ENCODE measurements at regions not wholly inside any gene's neighbourhood (a gene's known extent, or its start where the extent isn't known, plus 50 kb on each side); places are given as distances from the start of the nearest gene placed in this dataset.

GRCh38 chr7:28349637-28350036, 62.7 kb upstream of the CREB5 start:
- intact Hi-C loops (cut with DNase I; ENCODE audit: low total_unique reads) (no loop called here), in situ Hi-C loops (cut with MboI; ENCODE audit: low sequenced_read_pairs in 4 of 4) (no loop called here)
- H3K4me3 ChIP-seq: no peak overlapping the region
- DNase-seq: no peak
- ATAC-seq: no peak
- no peak for TF ChIP-seq CTCF (IDR thresholded peaks at IDR 0.05 in 4 of 5, conservative IDR thresholded peaks at IDR 0.05 in 1 of 5)
- TF ChIP-seq POLR2A (IDR thresholded peaks at IDR 0.05): no peak
- no peaks in the 10 kb centered on the region for H3K36me3 ChIP-seq
- no peaks in the 10 kb centered on the region for H3K9me3 ChIP-seq
- peaks cover 0 to 5% of the 10 kb centered on the region in 2 donors for H3K4me1 ChIP-seq
- H3K27me3 ChIP-seq: no peaks in the 10 kb centered on the region
- H3K27ac ChIP-seq: no peak overlapping the region

- intact Hi-C loops (cut with DNase I; ENCODE audit: low total_unique reads): no loop called here
- TF ChIP-seq CTCF (IDR thresholded peaks at IDR 0.05 in 4 of 5, conservative IDR thresholded peaks at IDR 0.05 in 1 of 5) (no peak), POLR2A (IDR thresholded peaks at IDR 0.05) (no peak)
- Histone ChIP-seq H3K36me3 (no peaks in the 10 kb centered on the region), H3K4me3 (no peak overlapping the region), H3K9me3 (no peaks in the 10 kb centered on the region), H3K27me3 (no peaks in the 10 kb centered on the region), H3K4me1 (peaks cover 0 to 5% of the 10 kb centered on the region in 2 donors), H3K27ac (no peak overlapping the region)
- in situ Hi-C loops (cut with MboI; ENCODE audit: low sequenced_read_pairs in 4 of 4): no loop called here
- ATAC-seq (no peak), DNase-seq (no peak)
Measured at GRCh38 chr7:28350662-28351061, 61.7 kb upstream of the CREB5 start.

- in situ Hi-C loops (cut with MboI; ENCODE audit: low sequenced_read_pairs in 4 of 4): no loop called here
- intact Hi-C loops (cut with DNase I; ENCODE audit: low total_unique reads): no loop called here
- Histone ChIP-seq H3K36me3 (no peaks in the 10 kb centered on the region), H3K4me3 (no peak overlapping the region), H3K27ac (no peak overlapping the region), H3K9me3 (no peaks in the 10 kb centered on the region), H3K4me1 (peaks cover 0 to 5% of the 10 kb centered on the region in 2 donors), H3K27me3 (no peaks in the 10 kb centered on the region)
- ATAC-seq (no peak), DNase-seq (no peak)
- TF ChIP-seq POLR2A (IDR thresholded peaks at IDR 0.05): no peak
- no peak for TF ChIP-seq CTCF (IDR thresholded peaks at IDR 0.05 in 4 of 5, conservative IDR thresholded peaks at IDR 0.05 in 1 of 5)
Measured at GRCh38 chr7:28351450-28351849, 60.9 kb upstream of the CREB5 start.

- H3K27ac ChIP-seq: no peak overlapping the region
- ATAC-seq (no peak), DNase-seq (no peak)
- no peak overlapping the region for H3K4me3 ChIP-seq
- in situ Hi-C loops (cut with MboI; ENCODE audit: low sequenced_read_pairs in 4 of 4): no loop called here
- H3K36me3 ChIP-seq: no peaks in the 10 kb centered on the region
- intact Hi-C loops (cut with DNase I; ENCODE audit: low total_unique reads): no loop called here
- H3K27me3 ChIP-seq: no peaks in the 10 kb centered on the region
- no peaks in the 10 kb centered on the region for H3K9me3 ChIP-seq
- no peaks in the 10 kb centered on the region for H3K4me1 ChIP-seq
- no peak for TF ChIP-seq POLR2A (IDR thresholded peaks at IDR 0.05)
- no peak for TF ChIP-seq CTCF (IDR thresholded peaks at IDR 0.05 in 4 of 5, conservative IDR thresholded peaks at IDR 0.05 in 1 of 5)
Measured at GRCh38 chr7:28354601-28355402, 57.5 kb upstream of the CREB5 start.
